ENCODE measurements at regions not wholly inside any gene's neighbourhood (a gene's known extent, or its start where the extent isn't known, plus 50 kb on each side); places are given as distances from the start of the nearest gene placed in this dataset.

DNA sequence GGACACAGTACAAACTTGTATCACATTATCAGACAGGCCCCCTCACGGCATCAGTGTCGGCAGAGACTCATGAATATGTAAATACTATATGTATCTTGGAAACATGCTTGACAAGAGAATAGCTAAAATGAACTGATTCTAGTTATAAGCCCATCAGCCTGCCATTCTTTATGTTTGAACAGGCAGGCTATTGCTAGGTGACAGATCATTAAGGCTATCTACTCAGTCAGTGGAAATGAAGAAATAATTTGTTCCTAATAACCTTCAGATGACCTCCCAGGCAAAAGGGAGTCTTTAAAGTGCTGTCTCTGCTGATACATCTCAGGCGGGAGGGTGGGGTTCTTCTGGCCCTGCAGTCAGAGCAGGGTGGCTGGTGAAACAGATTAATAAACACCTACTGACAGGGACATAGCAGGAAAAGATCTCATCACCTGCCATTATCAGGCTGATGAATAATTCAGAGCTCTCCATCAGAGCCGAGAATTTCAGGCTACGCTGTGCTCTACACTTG is 394.2 kb downstream of the RASEF start:
- no peak for ATAC-seq (ENCODE audit: low read depth)
- H3K36me3 ChIP-seq (ENCODE audit: low read depth), result no peaks in the 10 kb centered on the region
- H3K27me3 ChIP-seq (ENCODE audit: insufficient read depth, poor library complexity, severe bottlenecking), result no peaks in the 10 kb centered on the region
- no peak overlapping the region for H3K27ac ChIP-seq (ENCODE audit: poor library complexity, severe bottlenecking)
- TF ChIP-seq, protein P1, sequence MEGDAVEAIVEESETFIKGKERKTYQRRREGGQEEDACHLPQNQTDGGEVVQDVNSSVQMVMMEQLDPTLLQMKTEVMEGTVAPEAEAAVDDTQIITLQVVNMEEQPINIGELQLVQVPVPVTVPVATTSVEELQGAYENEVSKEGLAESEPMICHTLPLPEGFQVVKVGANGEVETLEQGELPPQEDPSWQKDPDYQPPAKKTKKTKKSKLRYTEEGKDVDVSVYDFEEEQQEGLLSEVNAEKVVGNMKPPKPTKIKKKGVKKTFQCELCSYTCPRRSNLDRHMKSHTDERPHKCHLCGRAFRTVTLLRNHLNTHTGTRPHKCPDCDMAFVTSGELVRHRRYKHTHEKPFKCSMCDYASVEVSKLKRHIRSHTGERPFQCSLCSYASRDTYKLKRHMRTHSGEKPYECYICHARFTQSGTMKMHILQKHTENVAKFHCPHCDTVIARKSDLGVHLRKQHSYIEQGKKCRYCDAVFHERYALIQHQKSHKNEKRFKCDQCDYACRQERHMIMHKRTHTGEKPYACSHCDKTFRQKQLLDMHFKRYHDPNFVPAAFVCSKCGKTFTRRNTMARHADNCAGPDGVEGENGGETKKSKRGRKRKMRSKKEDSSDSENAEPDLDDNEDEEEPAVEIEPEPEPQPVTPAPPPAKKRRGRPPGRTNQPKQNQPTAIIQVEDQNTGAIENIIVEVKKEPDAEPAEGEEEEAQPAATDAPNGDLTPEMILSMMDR (IDR thresholded peaks at IDR 0.05; ENCODE audit: poor library complexity, severe bottlenecking), result no peak
- no peak overlapping the region for H3K4me3 ChIP-seq (ENCODE audit: severe bottlenecking)
- DNase-seq (ENCODE audit: low spot score), result no peak
- no peaks in the 10 kb centered on the region for H3K9me3 ChIP-seq (ENCODE audit: severe bottlenecking)
- H3K4me1 ChIP-seq (ENCODE audit: insufficient read depth, poor library complexity, severe bottlenecking), result no peaks in the 10 kb centered on the region

DNA sequence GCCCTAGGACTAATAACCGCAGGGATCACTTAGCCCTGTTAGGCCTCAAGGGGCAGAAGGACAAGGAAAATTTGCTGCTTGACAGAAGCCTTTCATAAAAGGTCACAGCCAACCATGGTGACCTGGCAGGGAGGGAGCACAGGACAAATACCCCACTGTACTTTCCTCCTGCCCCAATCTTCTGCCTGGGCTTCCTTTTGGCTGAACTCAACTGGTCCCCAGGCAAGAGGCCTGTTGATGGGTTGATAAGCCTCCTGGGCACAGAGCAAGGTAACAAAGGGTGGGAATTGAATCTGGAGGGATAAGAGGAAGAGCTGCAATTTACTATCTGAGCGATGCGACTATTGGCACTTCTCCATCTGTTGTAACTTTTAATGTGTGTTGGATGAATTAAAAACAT is 392.9 kb downstream of the RASEF start:
- Histone ChIP-seq H3K4me1 (ENCODE audit: insufficient read depth, poor library complexity, severe bottlenecking) (no peaks in the 10 kb centered on the region), H3K27me3 (ENCODE audit: insufficient read depth, poor library complexity, severe bottlenecking) (no peaks in the 10 kb centered on the region), H3K36me3 (ENCODE audit: low read depth) (no peaks in the 10 kb centered on the region), H3K27ac (ENCODE audit: poor library complexity, severe bottlenecking) (no peak overlapping the region), H3K4me3 (ENCODE audit: severe bottlenecking) (no peak overlapping the region), H3K9me3 (ENCODE audit: severe bottlenecking) (no peaks in the 10 kb centered on the region)
- TF ChIP-seq, protein P1 (IDR thresholded peaks at IDR 0.05; ENCODE audit: poor library complexity, severe bottlenecking), result no peak
- no peak for DNase-seq (ENCODE audit: low spot score)
- no peak for ATAC-seq (ENCODE audit: low read depth)

DNA sequence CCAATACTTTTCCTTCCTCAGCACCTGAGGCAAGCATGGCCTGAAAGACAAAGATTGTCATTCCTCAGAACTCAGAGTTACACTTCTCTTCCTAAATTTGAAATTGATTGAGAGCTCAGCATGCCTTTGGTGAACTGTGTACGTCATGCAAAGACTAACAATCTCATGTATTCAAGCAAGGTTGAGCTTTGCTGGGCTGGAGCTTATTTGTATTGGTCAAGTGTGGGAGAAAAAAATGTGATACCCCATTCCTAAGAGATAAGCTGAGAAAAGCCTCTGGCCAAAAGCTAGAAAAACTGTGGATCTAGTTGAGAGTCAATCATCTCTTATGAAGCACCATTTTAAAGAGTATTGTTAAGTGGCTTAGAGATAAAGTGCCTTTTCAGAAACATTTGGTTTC is 392.2 kb downstream of the RASEF start:
- H3K36me3 ChIP-seq (ENCODE audit: low read depth), result no peaks in the 10 kb centered on the region
- no peaks in the 10 kb centered on the region for H3K4me1 ChIP-seq (ENCODE audit: insufficient read depth, poor library complexity, severe bottlenecking)
- DNase-seq (ENCODE audit: low spot score) (no peak), ATAC-seq (ENCODE audit: low read depth) (no peak)
- H3K4me3 ChIP-seq (ENCODE audit: severe bottlenecking), result no peak overlapping the region
- H3K27ac ChIP-seq (ENCODE audit: poor library complexity, severe bottlenecking), result no peak overlapping the region
- TF ChIP-seq, protein P1 (IDR thresholded peaks at IDR 0.05; ENCODE audit: poor library complexity, severe bottlenecking), result no peak
- H3K9me3 ChIP-seq (ENCODE audit: severe bottlenecking), result no peaks in the 10 kb centered on the region
- H3K27me3 ChIP-seq (ENCODE audit: insufficient read depth, poor library complexity, severe bottlenecking), result no peaks in the 10 kb centered on the region

DNA sequence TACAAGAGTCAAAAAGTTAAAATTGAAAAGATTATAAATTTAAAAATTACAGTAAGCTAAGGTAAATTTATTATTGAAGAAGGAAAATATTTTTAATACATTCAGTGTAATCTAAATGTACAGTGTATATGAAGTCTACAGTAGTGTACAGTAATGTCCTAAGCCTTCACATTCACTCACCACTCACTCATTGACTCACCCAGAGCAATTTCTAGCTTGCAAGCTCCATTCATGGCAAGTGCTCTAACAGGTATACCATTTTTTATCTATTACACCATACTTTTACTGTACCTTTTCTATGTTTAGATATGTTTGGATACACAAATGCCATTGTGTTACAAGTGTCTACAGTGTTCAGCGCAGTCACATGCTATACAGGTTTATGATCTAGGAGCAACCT is 389.7 kb downstream of the RASEF start:
- no peak for ATAC-seq (ENCODE audit: low read depth)
- no peaks in the 10 kb centered on the region for H3K4me1 ChIP-seq (ENCODE audit: insufficient read depth, poor library complexity, severe bottlenecking)
- TF ChIP-seq, protein P1 (IDR thresholded peaks at IDR 0.05; ENCODE audit: poor library complexity, severe bottlenecking), result no peak
- H3K36me3 ChIP-seq (ENCODE audit: low read depth), result no peaks in the 10 kb centered on the region
- no peak for DNase-seq (ENCODE audit: low spot score)
- H3K9me3 ChIP-seq (ENCODE audit: severe bottlenecking), result no peaks in the 10 kb centered on the region
- H3K27ac ChIP-seq (ENCODE audit: poor library complexity, severe bottlenecking), result no peak overlapping the region
- no peak overlapping the region for H3K4me3 ChIP-seq (ENCODE audit: severe bottlenecking)
- H3K27me3 ChIP-seq (ENCODE audit: insufficient read depth, poor library complexity, severe bottlenecking), result no peaks in the 10 kb centered on the region

DNA sequence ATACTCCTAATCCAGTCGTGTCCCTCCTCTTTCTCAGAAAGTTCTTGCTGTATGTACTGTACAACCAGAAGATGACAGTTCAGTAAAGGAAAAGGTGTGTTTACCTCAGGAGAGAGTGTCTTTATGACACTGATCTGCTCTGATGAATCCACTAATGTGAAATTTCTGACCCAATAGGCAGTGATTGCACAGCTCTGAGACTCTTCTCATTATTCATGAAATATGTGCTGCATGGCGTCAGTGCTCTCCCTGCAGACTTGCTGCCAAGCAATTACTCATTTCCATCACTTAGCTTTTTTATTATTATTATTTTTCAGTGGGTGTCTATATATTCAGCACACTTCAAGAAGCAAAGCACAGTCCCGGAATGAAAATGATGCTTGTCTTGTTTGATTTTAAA is 389.0 kb downstream of the RASEF start:
- H3K27ac ChIP-seq (ENCODE audit: poor library complexity, severe bottlenecking), result no peak overlapping the region
- no peaks in the 10 kb centered on the region for H3K36me3 ChIP-seq (ENCODE audit: low read depth)
- TF ChIP-seq, protein P1 (IDR thresholded peaks at IDR 0.05; ENCODE audit: poor library complexity, severe bottlenecking), result no peak
- H3K27me3 ChIP-seq (ENCODE audit: insufficient read depth, poor library complexity, severe bottlenecking), result no peaks in the 10 kb centered on the region
- no peaks in the 10 kb centered on the region for H3K4me1 ChIP-seq (ENCODE audit: insufficient read depth, poor library complexity, severe bottlenecking)
- DNase-seq (ENCODE audit: low spot score), result no peak
- H3K9me3 ChIP-seq (ENCODE audit: severe bottlenecking), result no peaks in the 10 kb centered on the region
- ATAC-seq (ENCODE audit: low read depth), result no peak
- H3K4me3 ChIP-seq (ENCODE audit: severe bottlenecking), result no peak overlapping the region

Measured in RWPE2 (cell line).